Neural progenitor cell (in vitro differentiated cells): ENCODE measurements at regions not wholly inside any gene's neighbourhood (a gene's known extent, or its start where the extent isn't known, plus 50 kb on each side); places are given as distances from the start of the nearest gene placed in this dataset.

Source experiments
- DNase-seq: peaks from one replicate; pipeline ENCODE4 v3.0.0-alpha.2; 2016; ENCODE audit warnings: low spot score
- H2AFZ ChIP-seq: fragments of 200-600 bp; sonication (generic); replicated peaks from 2 replicates; pipeline ENCODE4 v1.6.1; 2016; ENCODE audit warnings: antibody characterized with exemption
- H3F3A ChIP-seq: fragments of 200-600 bp; sonication (generic); 2 replicates; pipeline ENCODE4 v1.6.1; 2016; ENCODE audit warnings: antibody characterized with exemption, low read depth
- H3K27ac ChIP-seq: fragments of 200-600 bp; sonication (generic); 2 replicates; pipeline ENCODE4 v1.5.1; 2016; ENCODE audit warnings: mild to moderate bottlenecking
- H3K27me3 ChIP-seq: fragments of 200-600 bp; sonication (generic); 2 replicates; pipeline ENCODE4 v1.6.1; 2016; ENCODE audit warnings: mild to moderate bottlenecking, moderate library complexity
- H3K36me3 ChIP-seq: fragments of 200-600 bp; sonication (generic); 2 replicates; pipeline ENCODE4 v1.5.1; 2016
- H3K4me1 ChIP-seq: fragments of 200-600 bp; sonication (generic); 2 replicates; pipeline ENCODE4 v1.6.1; 2016; ENCODE audit warnings: mixed run types
- H3K4me2 ChIP-seq: fragments of 200-600 bp; sonication (generic); 2 replicates; pipeline ENCODE4 v1.6.1; 2016
- H3K4me3 ChIP-seq: fragments of 200-600 bp; sonication (generic); 2 replicates; pipeline ENCODE4 v1.5.1; 2016
- H3K79me2 ChIP-seq: fragments of 200-600 bp; sonication (generic); 2 replicates; pipeline ENCODE4 v1.6.1; 2016; ENCODE audit warnings: low read depth
- H3K9ac ChIP-seq: fragments of 200-600 bp; sonication (generic); 2 replicates; pipeline ENCODE4 v1.6.1; 2016
- H3K9me3 ChIP-seq: fragments of 200-600 bp; sonication (generic); 2 replicates; pipeline ENCODE4 v1.5.1; 2016; ENCODE audit warnings: low read depth
- H4K20me1 ChIP-seq: fragments of 200-600 bp; sonication (generic); 2 replicates; pipeline ENCODE4 v1.6.1; 2016; ENCODE audit warnings: low read depth
- H3K27ac Mint-ChIP-seq: 3 replicates; pipeline ENCODE4 v1.8.0; 2021; ENCODE audit warnings: mixed read lengths
- H3K27me3 Mint-ChIP-seq: 2 replicates; pipeline ENCODE4 v1.8.0; 2022; ENCODE audit warnings: low read depth, mild to moderate bottlenecking, inconsistent platforms, moderate library complexity, mixed read lengths; ENCODE audit not compliant: insufficient read depth
- H3K36me3 Mint-ChIP-seq: 3 replicates; pipeline ENCODE4 v1.8.0; 2021; ENCODE audit warnings: mixed read lengths
- H3K4me1 Mint-ChIP-seq: 3 replicates; pipeline ENCODE4 v1.8.0; 2021; ENCODE audit warnings: mixed read lengths
- H3K4me3 Mint-ChIP-seq: 3 replicates; pipeline ENCODE4 v1.8.0; 2021; ENCODE audit warnings: mild to moderate bottlenecking, moderate library complexity, mixed read lengths
- H3K9me3 Mint-ChIP-seq: 3 replicates; pipeline ENCODE4 v1.8.0; 2020; ENCODE audit warnings: mixed read lengths
- CTCF ChIP-seq: fragments of 200-600 bp; sonication (generic); IDR thresholded peaks from 2 replicates; pipeline ENCODE4 v1.5.1; 2017; ENCODE audit warnings: antibody characterized with exemption, mild to moderate bottlenecking
- EZH2 ChIP-seq: fragments of 200-600 bp; sonication (generic); IDR thresholded peaks from 2 replicates; pipeline ENCODE4 v1.6.1; 2017; ENCODE audit warnings: antibody characterized with exemption, mild to moderate bottlenecking, moderate library complexity
- EZH2phosphoT487 ChIP-seq: fragments of 200-600 bp; sonication (generic); IDR thresholded peaks from 2 replicates; pipeline ENCODE4 v1.6.1; 2017; ENCODE audit warnings: antibody characterized with exemption

GRCh38 chr22:47748271-47748670 lies 985.8 kb downstream of the TBC1D22A start:
- Mint-ChIP-seq H3K36me3 (no peaks in the 10 kb centered on the region), H3K4me3 (no peak overlapping the region), H3K27ac (no peak overlapping the region), H3K4me1 (peaks cover 11% of the 10 kb centered on the region), H3K9me3 (no peaks in the 10 kb centered on the region), H3K27me3 (peaks cover 2% of the 10 kb centered on the region)
- TF ChIP-seq EZH2 (no peak), EZH2phosphoT487 (no peak), CTCF (no peak)
- H2AFZ ChIP-seq: peak overlapping the region; percentile 52
- H3K4me2 ChIP-seq: no peak overlapping the region
- no peaks in the 10 kb centered on the region for H3K9me3 ChIP-seq
- no peak overlapping the region for H3K4me3 ChIP-seq
- H3K27me3 ChIP-seq: no peaks in the 10 kb centered on the region
- H4K20me1 ChIP-seq: no peaks in the 10 kb centered on the region
- no peak overlapping the region for H3K27ac ChIP-seq
- H3K9ac ChIP-seq: no peak overlapping the region
- no peaks in the 10 kb centered on the region for H3K36me3 ChIP-seq
- no peaks in the 10 kb centered on the region for H3F3A ChIP-seq
- H3K79me2 ChIP-seq: no peaks in the 10 kb centered on the region
- peaks cover 7% of the 10 kb centered on the region for H3K4me1 ChIP-seq
- peak; percentile 47 for DNase-seq

- Mint-ChIP-seq H3K4me1 (peaks cover 18% of the 10 kb centered on the region), H3K27ac (no peak overlapping the region)
- H3K9me3 ChIP-seq: no peaks in the 10 kb centered on the region
Observed at GRCh38 chr22:47740109-47740805, 977.8 kb downstream of the TBC1D22A start.

GRCh38 chr22:47739291-47740015 lies 977.0 kb downstream of the TBC1D22A start:
- no peaks in the 10 kb centered on the region for H3K27me3 ChIP-seq
- Mint-ChIP-seq H3K4me1 (peaks cover 18% of the 10 kb centered on the region), H3K36me3 (no peaks in the 10 kb centered on the region), H3K27ac (no peak overlapping the region), H3K9me3 (peaks cover 4% of the 10 kb centered on the region), H3K27me3 (peaks cover 3% of the 10 kb centered on the region), H3K4me3 (no peak overlapping the region)
- no peak overlapping the region for H3K9ac ChIP-seq
- no peak overlapping the region for H3K4me3 ChIP-seq
- H4K20me1 ChIP-seq: no peaks in the 10 kb centered on the region
- no peaks in the 10 kb centered on the region for H3K79me2 ChIP-seq
- H3F3A ChIP-seq: no peaks in the 10 kb centered on the region
- no peak for TF ChIP-seq EZH2phosphoT487
- no peak for TF ChIP-seq EZH2
- no peak for TF ChIP-seq CTCF
- peaks cover 17% of the 10 kb centered on the region for H3K4me1 ChIP-seq
- no peaks in the 10 kb centered on the region for H3K36me3 ChIP-seq
- H3K27ac ChIP-seq: no peak overlapping the region
- H2AFZ ChIP-seq: no peak overlapping the region
- DNase-seq: no peak
- no peaks in the 10 kb centered on the region for H3K9me3 ChIP-seq
- no peak overlapping the region for H3K4me2 ChIP-seq

More at GRCh38 chr22:47740109-47740805, 977.8 kb downstream of the TBC1D22A start:
- Histone ChIP-seq H2AFZ (no peak overlapping the region), H3K4me1 (peaks cover 17% of the 10 kb centered on the region), H3F3A (no peaks in the 10 kb centered on the region), H3K9ac (no peak overlapping the region), H3K79me2 (no peaks in the 10 kb centered on the region), H3K27me3 (no peaks in the 10 kb centered on the region), H3K4me2 (no peak overlapping the region), H3K4me3 (no peak overlapping the region), H3K36me3 (no peaks in the 10 kb centered on the region), H4K20me1 (no peaks in the 10 kb centered on the region), H3K27ac (no peak overlapping the region)
- peaks cover 4% of the 10 kb centered on the region for H3K9me3 Mint-ChIP-seq
- no peak overlapping the region for H3K4me3 Mint-ChIP-seq
- no peak for DNase-seq
- H3K36me3 Mint-ChIP-seq: no peaks in the 10 kb centered on the region
- TF ChIP-seq EZH2phosphoT487 (no peak), EZH2 (no peak), CTCF (no peak)
- peaks cover 3% of the 10 kb centered on the region for H3K27me3 Mint-ChIP-seq
